ENCODE measurements at regions not wholly inside any gene's neighbourhood (a gene's known extent, or its start where the extent isn't known, plus 50 kb on each side); places are given as distances from the start of the nearest gene placed in this dataset.
A peak's percentile ranks its signal among the peaks of the same experiment; 100 is the strongest.

DNA sequence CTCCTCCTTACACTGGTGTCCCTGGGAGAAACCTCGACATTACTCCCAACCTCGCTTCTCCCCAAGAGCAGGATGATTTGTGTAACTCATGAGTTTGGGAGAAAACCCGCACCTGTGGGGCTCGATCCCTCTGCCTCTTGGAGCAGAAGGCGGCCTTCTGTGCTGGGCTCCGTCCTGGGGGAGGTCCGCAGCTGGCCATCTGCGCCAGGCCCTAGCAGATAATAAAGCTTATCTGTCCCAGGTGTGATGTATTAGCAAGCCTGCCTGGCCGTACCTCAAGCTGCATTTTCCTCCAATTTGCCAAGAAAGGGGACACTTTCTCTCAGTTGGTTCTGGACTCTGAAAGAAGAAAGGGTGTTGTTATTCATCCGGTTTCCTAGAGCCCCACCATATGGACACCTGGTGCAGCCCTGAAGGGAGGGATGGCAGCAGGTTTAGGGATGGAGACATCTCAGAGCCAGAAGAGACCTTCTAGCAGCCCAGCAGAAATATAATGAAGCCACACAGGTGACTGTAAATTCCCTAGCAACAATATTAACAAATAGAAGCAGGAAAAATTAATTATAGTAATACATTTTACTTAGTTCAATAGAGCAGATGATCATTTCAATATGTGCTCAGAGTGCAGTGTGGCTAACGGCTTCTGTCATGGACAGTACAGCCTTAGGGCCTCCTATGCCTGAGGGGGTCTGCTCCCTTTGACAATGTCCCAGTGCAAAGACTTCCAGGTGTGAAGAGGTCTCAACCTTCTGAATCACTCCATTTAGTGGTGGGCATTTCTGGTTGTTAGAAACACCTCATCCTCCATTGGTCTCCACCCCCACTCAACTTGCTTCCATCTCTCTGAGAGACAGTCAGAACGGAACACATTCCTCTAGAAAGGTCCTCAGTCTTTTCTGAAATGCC is 94.8 kb downstream of the CPN2 start:
- H3K27me3 ChIP-seq (ENCODE audit: insufficient read depth in 3 of 3, low read length in 2 of 3) = no peaks in the 10 kb centered on the region
- no peak overlapping the region for H3K4me3 ChIP-seq
- H3K27ac ChIP-seq = peak overlapping the region; percentile 50
- no peaks in the 10 kb centered on the region for H3K4me1 ChIP-seq
- intact Hi-C loops (cut with DNase I) = no loop called here
- no peaks in the 10 kb centered on the region for H3K36me3 ChIP-seq (ENCODE audit: insufficient read depth in 1 of 2, low read depth in 1 of 2)
- WGBS, 3 donors = 90 to 92% (median 92%) methylated on average over 12 of the region's 12 CpGs
- DNase-seq = no peak
- H3K9me3 ChIP-seq = peaks cover 3% of the 10 kb centered on the region
- no peak for ATAC-seq
- TF ChIP-seq, protein P1, sequence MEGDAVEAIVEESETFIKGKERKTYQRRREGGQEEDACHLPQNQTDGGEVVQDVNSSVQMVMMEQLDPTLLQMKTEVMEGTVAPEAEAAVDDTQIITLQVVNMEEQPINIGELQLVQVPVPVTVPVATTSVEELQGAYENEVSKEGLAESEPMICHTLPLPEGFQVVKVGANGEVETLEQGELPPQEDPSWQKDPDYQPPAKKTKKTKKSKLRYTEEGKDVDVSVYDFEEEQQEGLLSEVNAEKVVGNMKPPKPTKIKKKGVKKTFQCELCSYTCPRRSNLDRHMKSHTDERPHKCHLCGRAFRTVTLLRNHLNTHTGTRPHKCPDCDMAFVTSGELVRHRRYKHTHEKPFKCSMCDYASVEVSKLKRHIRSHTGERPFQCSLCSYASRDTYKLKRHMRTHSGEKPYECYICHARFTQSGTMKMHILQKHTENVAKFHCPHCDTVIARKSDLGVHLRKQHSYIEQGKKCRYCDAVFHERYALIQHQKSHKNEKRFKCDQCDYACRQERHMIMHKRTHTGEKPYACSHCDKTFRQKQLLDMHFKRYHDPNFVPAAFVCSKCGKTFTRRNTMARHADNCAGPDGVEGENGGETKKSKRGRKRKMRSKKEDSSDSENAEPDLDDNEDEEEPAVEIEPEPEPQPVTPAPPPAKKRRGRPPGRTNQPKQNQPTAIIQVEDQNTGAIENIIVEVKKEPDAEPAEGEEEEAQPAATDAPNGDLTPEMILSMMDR (IDR thresholded peaks at IDR 0.05) = no peak

DNA sequence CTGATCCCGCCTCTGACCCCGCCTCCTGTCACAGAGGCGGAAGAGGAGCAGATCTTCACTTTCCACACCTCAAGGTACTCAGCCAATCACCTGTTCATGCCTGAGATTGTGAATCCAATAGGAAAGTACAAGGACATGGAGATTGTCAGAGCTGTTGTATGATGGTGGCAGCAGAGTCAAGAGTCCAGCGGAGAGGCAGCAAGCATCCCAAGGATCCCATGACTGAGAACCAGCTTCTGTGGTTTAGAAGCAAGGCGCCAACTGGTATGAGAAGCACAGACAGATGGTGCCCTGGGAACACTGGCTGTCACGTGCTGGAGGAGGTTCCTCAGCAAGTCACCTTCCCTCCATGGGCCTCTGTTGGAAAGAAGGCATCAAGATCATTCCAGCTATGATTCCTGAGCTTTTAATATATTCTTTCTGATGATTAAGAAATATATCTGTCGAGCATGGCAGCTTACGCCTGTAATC is 93.9 kb downstream of the CPN2 start:
- WGBS, 3 donors = 79 to 88% (median 85%) methylated on average over 8 of the region's 8 CpGs
- TF ChIP-seq, protein P1 (IDR thresholded peaks at IDR 0.05) = no peak
- intact Hi-C loops (cut with DNase I) = no loop called here
- H3K9me3 ChIP-seq = peaks cover 3% of the 10 kb centered on the region
- H3K27ac ChIP-seq = no peak overlapping the region
- H3K4me3 ChIP-seq = no peak overlapping the region
- H3K36me3 ChIP-seq (ENCODE audit: insufficient read depth in 1 of 2, low read depth in 1 of 2) = no peaks in the 10 kb centered on the region
- no peaks in the 10 kb centered on the region for H3K27me3 ChIP-seq (ENCODE audit: insufficient read depth in 3 of 3, low read length in 2 of 3)
- no peaks in the 10 kb centered on the region for H3K4me1 ChIP-seq
- peak; percentile 42 to 83 (median 74) for ATAC-seq
- no peak for DNase-seq

DNA sequence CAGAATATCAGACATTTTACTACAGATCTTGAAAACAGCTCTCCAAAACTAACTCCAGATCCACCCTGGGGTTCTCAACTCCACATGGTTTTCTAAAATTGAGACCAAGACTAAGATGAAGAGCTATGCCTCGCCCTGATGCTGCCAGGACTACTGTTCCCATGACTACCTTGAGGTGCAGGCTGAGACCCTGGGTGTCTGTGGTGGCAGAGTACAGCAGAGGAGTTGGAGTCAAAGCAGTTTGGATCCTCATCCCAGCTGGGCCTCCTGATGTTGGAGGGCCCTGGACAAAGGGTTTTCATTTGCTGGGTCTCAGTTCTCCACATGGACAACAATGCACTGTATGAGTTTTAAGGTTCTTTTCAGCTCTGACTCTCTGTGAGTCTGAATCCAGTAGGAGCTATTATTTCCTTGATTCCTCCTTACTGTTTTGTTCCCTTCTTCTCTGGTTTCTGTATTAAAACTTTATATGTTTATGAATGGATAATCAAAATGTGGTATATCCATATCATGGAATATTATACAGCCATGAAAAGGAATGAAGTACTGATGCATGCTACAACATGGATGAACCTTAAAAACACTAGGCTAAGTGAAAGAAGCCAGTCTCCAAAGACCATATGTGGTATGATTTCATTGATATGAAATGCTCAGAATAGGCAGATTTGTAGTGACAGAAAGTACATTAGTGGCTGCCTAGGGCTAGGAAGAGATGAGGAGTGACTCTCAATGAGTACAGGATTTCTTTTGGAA is 93.0 kb downstream of the CPN2 start:
- ATAC-seq (no peak), DNase-seq (no peak)
- Histone ChIP-seq H3K4me1 (no peaks in the 10 kb centered on the region), H3K27ac (no peak overlapping the region), H3K4me3 (no peak overlapping the region), H3K27me3 (ENCODE audit: insufficient read depth in 3 of 3, low read length in 2 of 3) (no peaks in the 10 kb centered on the region), H3K36me3 (ENCODE audit: insufficient read depth in 1 of 2, low read depth in 1 of 2) (no peaks in the 10 kb centered on the region), H3K9me3 (peaks cover 3% of the 10 kb centered on the region)
- intact Hi-C loops (cut with DNase I) = no loop called here
- TF ChIP-seq, protein P1 (IDR thresholded peaks at IDR 0.05) = no peak
- WGBS, 3 donors = 80 to 93% (median 91%) methylated on average over 1 of the region's 1 CpG

DNA sequence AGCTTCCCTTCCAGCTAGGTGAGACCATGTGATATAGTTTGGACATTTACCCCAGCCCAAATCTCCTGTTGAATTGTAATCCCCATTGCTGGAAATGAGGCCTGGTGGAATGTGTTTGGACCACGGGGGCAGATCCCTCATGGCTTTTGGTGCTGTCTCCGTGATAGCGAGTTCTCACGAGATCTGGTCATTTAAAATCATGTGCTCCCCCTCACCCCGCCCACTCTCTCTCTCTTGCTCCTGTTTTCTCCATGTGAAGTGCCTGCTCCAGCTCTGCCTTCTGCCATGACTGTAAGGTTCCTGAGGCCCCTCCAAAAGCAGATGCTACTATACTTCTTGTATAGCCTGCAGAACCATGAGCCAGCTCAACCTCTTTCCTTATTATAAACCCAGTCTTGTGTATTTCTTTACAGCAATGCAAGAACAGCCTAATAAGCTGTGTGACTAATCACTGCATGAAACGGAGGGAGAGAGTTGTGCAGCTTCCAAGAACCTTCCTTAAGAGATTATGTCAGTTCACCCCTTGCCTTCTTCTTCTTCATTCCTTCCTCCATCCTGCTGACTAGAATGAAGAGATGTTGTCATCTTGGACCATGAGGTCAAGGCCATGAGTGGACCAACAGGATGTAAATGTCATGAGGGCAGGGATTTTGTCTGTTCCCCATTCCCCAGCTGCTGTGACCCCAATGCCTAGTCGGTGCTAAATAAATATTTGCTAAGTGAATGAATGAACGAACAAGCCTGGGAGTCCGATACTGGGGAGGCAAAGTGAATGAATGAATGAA is 91.0 kb downstream of the CPN2 start:
- Histone ChIP-seq H3K27ac (no peak overlapping the region), H3K9me3 (peaks cover 3% of the 10 kb centered on the region), H3K4me1 (no peaks in the 10 kb centered on the region), H3K4me3 (no peak overlapping the region), H3K27me3 (ENCODE audit: insufficient read depth in 3 of 3, low read length in 2 of 3) (no peaks in the 10 kb centered on the region), H3K36me3 (ENCODE audit: insufficient read depth in 1 of 2, low read depth in 1 of 2) (no peaks in the 10 kb centered on the region)
- TF ChIP-seq, protein P1 (IDR thresholded peaks at IDR 0.05) = no peak
- no peak for ATAC-seq
- intact Hi-C loops (cut with DNase I) = no loop called here
- 81 to 85% (median 84%) methylated on average over 9 of the region's 9 CpGs for WGBS, 3 donors
- no peak for DNase-seq
